Stomach smooth muscle (tissue), 2 donors: ENCODE measurements at regions not wholly inside any gene's neighbourhood (a gene's known extent, or its start where the extent isn't known, plus 50 kb on each side); places are given as distances from the start of the nearest gene placed in this dataset.

ENCODE experiments used
- H3K27ac ChIP-seq: one replicate; pipeline ENCODE4 v1.7.0; 2013; ENCODE audit warnings: mild to moderate bottlenecking, low read length, inconsistent platforms
- H3K27me3 ChIP-seq, 2 donors: one replicate each; pipeline ENCODE4 v1.7.0; 2013; ENCODE audit warnings: low read length in 2 of 2; ENCODE audit not compliant: insufficient read depth in 2 of 2, control insufficient read depth in 1 of 2
- H3K36me3 ChIP-seq, 2 donors: one replicate each; pipeline ENCODE4 v1.7.0; 2013; ENCODE audit warnings: low read length in 2 of 2; ENCODE audit not compliant: control insufficient read depth in 2 of 2, insufficient read depth in 2 of 2
- H3K4me1 ChIP-seq: one replicate; pipeline ENCODE4 v1.7.0; 2013; ENCODE audit warnings: low read length; ENCODE audit not compliant: control insufficient read depth, insufficient read depth
- H3K4me3 ChIP-seq, 2 donors: one replicate each; pipeline ENCODE4 v1.7.0; 2013; ENCODE audit warnings: low read length in 2 of 2
- H3K9ac ChIP-seq, 2 donors: one replicate each; pipeline ENCODE4 v1.7.0; 2013; ENCODE audit warnings: low read length in 2 of 2, mild to moderate bottlenecking in 1 of 2
- H3K9me3 ChIP-seq, 2 donors: one replicate each; pipeline ENCODE4 v1.7.0; 2013; ENCODE audit warnings: low read length in 2 of 2; ENCODE audit not compliant: control insufficient read depth in 2 of 2
- donor health status: healthy.
- donor health status: Pancreatic carcinoma.

- no peak overlapping the region for H3K4me3 ChIP-seq
- H3K27ac ChIP-seq: no peak overlapping the region
- H3K9me3 ChIP-seq: no peaks in the 10 kb centered on the region
- no peaks in the 10 kb centered on the region for H3K4me1 ChIP-seq
- H3K27me3 ChIP-seq: no peaks in the 10 kb centered on the region
- no peaks in the 10 kb centered on the region for H3K36me3 ChIP-seq
- H3K9ac ChIP-seq: no peak overlapping the region
Measured at GRCh38 chr3:80187981-80188380, 420.2 kb upstream of the ROBO1 start.

- no peaks in the 10 kb centered on the region for H3K27me3 ChIP-seq
- no peaks in the 10 kb centered on the region for H3K4me1 ChIP-seq
- no peak overlapping the region for H3K27ac ChIP-seq
- H3K4me3 ChIP-seq: no peak overlapping the region
- no peak overlapping the region for H3K9ac ChIP-seq
- no peaks in the 10 kb centered on the region for H3K9me3 ChIP-seq
- H3K36me3 ChIP-seq: no peaks in the 10 kb centered on the region
Measured at GRCh38 chr3:80159990-80160506, 392.2 kb upstream of the ROBO1 start.

DNA sequence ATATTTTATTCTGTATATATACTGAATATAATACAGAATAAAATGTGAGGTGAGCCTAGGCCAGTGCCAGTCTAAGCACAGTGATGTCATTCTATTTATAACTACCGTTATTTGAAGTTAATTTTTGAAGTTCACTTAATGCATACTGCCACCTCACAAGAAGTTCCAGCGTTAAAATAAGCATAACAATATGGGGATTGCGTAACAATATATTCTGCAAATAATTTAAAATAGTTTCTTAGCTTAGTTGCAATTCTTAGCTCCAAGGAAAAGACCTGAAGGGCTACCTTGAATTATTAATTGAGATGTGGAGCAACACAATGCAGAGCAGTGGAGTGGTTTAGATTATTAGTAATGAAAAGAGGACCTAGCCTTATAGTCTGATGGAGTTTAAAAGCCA lies 390.5 kb upstream of the ROBO1 start:
- H3K27me3 ChIP-seq: no peaks in the 10 kb centered on the region
- H3K4me1 ChIP-seq: no peaks in the 10 kb centered on the region
- H3K9ac ChIP-seq: no peak overlapping the region
- H3K36me3 ChIP-seq: no peaks in the 10 kb centered on the region
- no peak overlapping the region for H3K27ac ChIP-seq
- no peaks in the 10 kb centered on the region for H3K9me3 ChIP-seq
- no peak overlapping the region for H3K4me3 ChIP-seq

- no peak overlapping the region for H3K4me3 ChIP-seq
- H3K9me3 ChIP-seq: no peaks in the 10 kb centered on the region
- no peaks in the 10 kb centered on the region for H3K27me3 ChIP-seq
- no peak overlapping the region for H3K9ac ChIP-seq
- H3K4me1 ChIP-seq: no peaks in the 10 kb centered on the region
- H3K36me3 ChIP-seq: no peaks in the 10 kb centered on the region
- no peak overlapping the region for H3K27ac ChIP-seq
Measured at GRCh38 chr3:80157546-80157945, 389.7 kb upstream of the ROBO1 start.

GRCh38 chr3:80152692-80153091 lies 384.9 kb upstream of the ROBO1 start:
- no peak overlapping the region for H3K9ac ChIP-seq

GRCh38 chr3:80142714-80143113 lies 374.9 kb upstream of the ROBO1 start:
- H3K9me3 ChIP-seq: peaks cover 0 to 4% of the 10 kb centered on the region in 2 donors
- no peaks in the 10 kb centered on the region for H3K27me3 ChIP-seq
- H3K4me3 ChIP-seq: no peak overlapping the region
- H3K4me1 ChIP-seq: no peaks in the 10 kb centered on the region
- H3K9ac ChIP-seq: no peak overlapping the region
- H3K27ac ChIP-seq: no peak overlapping the region
- no peaks in the 10 kb centered on the region for H3K36me3 ChIP-seq

More at GRCh38 chr3:80152692-80153091, 384.9 kb upstream of the ROBO1 start:
- no peaks in the 10 kb centered on the region for H3K36me3 ChIP-seq
- H3K27me3 ChIP-seq: no peaks in the 10 kb centered on the region
- H3K4me1 ChIP-seq: no peaks in the 10 kb centered on the region
- no peaks in the 10 kb centered on the region for H3K9me3 ChIP-seq
- H3K4me3 ChIP-seq: no peak overlapping the region
- H3K27ac ChIP-seq: no peak overlapping the region

DNA sequence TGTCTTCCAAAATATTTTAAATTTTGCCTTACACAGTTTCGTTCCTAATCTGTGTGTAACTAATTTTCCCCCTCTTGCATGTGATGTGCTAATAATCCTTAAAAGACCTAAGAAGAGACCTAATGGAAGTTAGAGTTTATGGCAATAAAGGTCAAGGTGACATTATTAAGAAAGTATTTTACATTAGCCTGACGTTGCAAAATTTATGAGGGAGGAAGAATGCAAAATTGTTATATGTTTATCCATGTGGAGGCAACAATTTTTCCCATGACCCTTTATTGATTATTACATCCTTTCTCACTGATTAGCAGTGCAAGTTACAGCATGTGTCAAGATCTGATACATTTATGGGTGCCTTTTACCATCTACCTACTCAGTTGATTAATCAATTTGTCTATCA lies 373.8 kb upstream of the ROBO1 start:
- Histone ChIP-seq H3K36me3 (no peaks in the 10 kb centered on the region), H3K4me3 (no peak overlapping the region), H3K9ac (no peak overlapping the region), H3K4me1 (no peaks in the 10 kb centered on the region), H3K9me3 (peaks cover 0 to 4% of the 10 kb centered on the region in 2 donors), H3K27ac (no peak overlapping the region), H3K27me3 (no peaks in the 10 kb centered on the region)

DNA sequence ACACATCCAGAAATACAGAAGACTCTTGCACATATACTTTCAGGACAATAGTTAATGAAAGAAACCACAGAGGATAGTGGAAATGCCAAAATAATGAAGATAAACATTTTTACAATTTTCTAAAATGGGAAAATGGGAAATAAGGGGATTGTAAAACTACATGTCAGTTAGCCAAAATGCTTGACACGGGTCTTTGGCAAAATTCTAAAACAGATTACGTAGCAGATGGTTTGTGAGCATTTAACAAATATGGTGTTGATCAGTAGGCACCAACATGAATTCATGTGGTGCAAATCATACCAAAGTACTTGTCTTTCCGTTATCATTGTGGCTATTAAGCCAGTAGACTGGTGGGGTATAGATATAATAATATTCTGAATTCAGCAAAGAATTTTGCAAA lies 348.5 kb upstream of the ROBO1 start:
- Histone ChIP-seq H3K9ac (no peak overlapping the region), H3K27ac (no peak overlapping the region), H3K4me1 (no peaks in the 10 kb centered on the region), H3K36me3 (no peaks in the 10 kb centered on the region), H3K27me3 (no peaks in the 10 kb centered on the region), H3K9me3 (no peaks in the 10 kb centered on the region), H3K4me3 (no peak overlapping the region)

DNA sequence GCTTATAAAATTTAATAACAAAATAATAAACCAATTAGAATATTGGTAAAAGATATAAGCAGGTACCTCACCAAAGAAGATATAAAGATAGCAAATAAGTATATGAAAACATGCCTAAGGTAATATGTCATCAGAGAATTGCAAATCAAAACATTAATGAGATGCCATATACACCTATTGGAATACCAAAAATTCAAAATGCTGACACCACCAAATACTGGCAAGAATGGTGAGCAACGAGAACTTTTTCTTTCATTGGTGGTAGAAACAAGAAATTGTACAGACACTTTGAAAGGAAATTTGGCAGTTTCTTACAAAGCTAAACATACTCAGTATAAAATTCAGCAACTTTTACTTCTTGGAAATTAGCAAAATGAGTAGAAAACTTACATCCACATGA lies 346.9 kb upstream of the ROBO1 start:
- H3K4me3 ChIP-seq: no peak overlapping the region
- H3K4me1 ChIP-seq: no peaks in the 10 kb centered on the region
- no peak overlapping the region for H3K27ac ChIP-seq
- no peaks in the 10 kb centered on the region for H3K27me3 ChIP-seq
- no peaks in the 10 kb centered on the region for H3K36me3 ChIP-seq
- no peak overlapping the region for H3K9ac ChIP-seq
- no peaks in the 10 kb centered on the region for H3K9me3 ChIP-seq

DNA sequence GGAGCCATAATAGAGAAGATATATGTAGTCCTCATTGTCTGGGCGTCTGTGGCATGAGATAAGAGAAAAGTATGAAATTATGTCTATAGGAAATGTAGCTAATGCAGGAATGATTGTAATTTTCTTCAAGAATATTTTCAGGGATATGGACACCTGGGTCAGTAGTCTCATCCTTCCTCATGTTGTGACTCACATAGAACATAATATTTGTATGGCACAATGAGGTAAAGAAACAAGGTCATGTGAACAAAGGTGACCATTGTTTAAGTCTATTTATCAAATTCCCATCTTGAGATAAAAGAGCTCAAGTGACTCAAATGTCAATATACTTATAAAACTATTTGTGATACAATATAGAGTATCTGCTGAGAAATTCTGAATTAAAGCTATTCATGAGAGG lies 345.5 kb upstream of the ROBO1 start:
- no peak overlapping the region for H3K27ac ChIP-seq
- H3K36me3 ChIP-seq: no peaks in the 10 kb centered on the region
- H3K27me3 ChIP-seq: no peaks in the 10 kb centered on the region

GRCh38 chr3:80099559-80100066 lies 331.8 kb upstream of the ROBO1 start:
- H3K9me3 ChIP-seq: no peaks in the 10 kb centered on the region
- no peaks in the 10 kb centered on the region for H3K36me3 ChIP-seq
- H3K9ac ChIP-seq: no peak overlapping the region
- H3K4me1 ChIP-seq: no peaks in the 10 kb centered on the region
- no peak overlapping the region for H3K4me3 ChIP-seq
- no peaks in the 10 kb centered on the region for H3K27me3 ChIP-seq
- H3K27ac ChIP-seq: no peak overlapping the region

More for the DNA sequence above, 345.5 kb upstream of the ROBO1 start:
- Histone ChIP-seq H3K9ac (no peak overlapping the region), H3K9me3 (no peaks in the 10 kb centered on the region), H3K4me3 (no peak overlapping the region), H3K4me1 (no peaks in the 10 kb centered on the region)
